ENCODE measurements at regions not wholly inside any gene's neighbourhood (a gene's known extent, or its start where the extent isn't known, plus 50 kb on each side); places are given as distances from the start of the nearest gene placed in this dataset.
"Not testable (repeated sequence)": the region's sequence is repeated elsewhere in the genome, so short reads cannot be mapped to it uniquely, and the experiment has no call there.

DNA sequence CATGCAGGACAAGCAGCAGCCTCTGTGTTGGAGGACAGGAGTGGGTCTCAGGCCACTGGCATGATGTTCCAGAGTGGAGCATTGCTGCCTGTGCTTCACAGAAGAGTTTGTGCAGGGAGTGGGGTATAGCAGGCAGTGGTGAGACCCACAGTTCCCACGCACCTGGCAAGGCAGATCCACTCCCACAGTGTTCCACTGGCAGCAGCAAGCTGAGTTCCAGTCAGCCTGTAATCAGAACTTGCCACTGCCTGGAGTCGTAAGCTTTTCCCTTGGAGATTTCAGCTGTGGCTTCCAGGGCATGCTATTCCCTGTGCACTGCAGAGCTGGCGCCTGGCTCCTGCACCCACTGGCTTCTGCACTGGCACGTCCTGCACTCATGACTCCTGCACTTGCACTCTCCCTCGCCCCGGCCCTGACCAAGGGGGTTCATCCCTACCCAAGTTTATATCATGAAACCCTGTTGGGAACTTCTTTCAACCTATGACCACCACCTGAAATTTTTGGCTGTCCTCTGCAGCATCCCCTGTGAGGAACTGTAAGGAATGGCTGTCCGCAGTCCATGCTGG lies 1144.3 kb downstream of the RAPGEF2 start:
- DNase-seq: no peak

DNA sequence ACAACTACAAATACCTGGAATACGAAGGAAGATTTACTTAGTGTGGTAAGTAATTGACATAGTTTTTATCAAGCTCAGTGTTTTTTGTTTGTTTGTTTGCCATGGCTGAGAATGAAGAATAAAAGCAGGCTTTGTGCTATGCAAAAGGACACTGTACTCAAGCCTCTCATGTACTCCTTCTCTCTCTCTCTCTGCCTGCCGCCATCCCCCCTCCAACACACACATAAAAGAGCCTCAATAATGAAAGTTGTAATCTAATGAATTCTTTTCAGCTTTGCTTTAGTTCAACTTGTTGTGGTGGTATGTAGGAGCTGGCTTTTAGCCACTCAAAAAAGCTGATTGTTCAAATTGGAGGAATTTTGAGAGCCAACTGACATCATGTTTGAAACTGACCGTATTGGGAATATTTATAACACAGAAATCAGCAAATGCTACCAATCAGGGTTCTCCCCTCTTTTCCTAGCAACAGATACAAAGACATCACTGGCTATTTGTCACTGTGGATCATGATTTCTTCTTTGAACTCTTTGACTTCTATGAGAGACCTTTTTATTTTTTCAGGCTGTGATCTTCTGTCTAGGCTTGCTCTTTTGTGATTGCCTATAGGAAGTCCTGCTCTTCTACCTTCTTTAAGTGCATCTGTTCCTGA lies 1148.8 kb downstream of the RAPGEF2 start:
- no peak for DNase-seq

DNA sequence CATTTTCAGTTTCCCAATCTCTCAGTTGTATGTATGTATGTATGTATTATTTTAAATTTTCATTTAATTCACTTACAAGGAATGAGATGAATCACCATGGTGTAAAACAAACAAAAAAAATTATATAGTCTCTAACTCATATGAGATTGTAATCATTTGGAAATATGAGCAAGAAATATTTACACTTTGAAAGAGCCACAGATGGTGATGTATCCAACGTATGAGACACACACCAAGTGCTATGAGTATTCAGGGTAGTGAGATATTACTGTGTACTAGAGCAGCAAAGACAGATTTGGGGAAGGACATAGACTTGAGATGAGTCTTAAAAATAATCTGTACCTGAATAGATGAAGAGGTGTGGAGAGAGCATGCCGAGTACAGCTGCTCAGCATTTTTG lies 1154.4 kb downstream of the RAPGEF2 start:
- no peak for DNase-seq

GRCh38 chr4:160265014-160265413 lies 1162.1 kb downstream of the RAPGEF2 start:
- no peak for DNase-seq

DNA sequence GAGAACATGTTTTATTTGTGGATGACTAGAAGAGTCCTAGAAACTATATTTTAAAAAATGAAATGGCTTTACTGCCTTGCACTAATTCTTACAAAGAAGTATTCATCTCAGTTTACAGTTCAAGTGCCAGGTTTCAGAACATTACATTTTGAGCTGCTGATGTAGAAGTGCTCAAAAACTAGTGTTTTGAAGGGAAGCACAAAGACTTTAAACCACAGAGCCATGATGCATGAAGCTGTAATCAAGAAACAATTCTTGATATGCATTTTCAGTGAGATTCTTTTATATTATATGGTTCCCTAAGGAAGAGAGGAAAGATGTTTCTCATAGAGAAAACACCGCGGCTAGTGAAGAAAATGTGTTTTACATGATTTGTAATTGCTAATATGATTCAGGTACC lies 1163.0 kb downstream of the RAPGEF2 start:
- no peak for DNase-seq

DNA sequence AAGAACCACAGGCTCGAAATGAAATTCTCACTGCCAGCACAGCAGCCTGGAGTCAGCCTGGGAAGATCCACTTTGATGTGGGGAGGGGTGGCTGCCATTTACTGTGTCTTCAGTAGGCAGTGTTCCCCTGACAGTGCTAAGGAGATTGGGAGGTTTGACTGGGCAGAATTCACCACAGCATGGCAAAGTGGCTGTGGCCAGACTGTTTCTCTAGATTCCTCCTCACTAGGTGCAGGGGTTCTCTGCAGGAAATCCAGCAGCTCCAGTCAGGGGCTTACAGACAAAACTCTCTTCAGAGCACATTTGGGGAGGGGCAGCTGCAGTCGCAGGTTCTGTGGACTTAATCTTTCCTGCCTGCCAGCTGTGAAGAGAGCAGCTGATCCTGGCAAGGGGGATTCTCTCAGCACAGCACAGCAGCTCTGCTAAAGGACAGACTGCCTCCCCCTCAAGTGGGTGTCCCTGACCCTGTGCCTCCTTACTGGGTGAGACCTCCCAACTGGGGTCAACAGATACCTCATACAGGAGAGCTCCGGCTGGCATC lies 1174.0 kb downstream of the RAPGEF2 start:
- no peak for DNase-seq

GRCh38 chr4:160283081-160283480 lies 1180.2 kb downstream of the RAPGEF2 start:
- no peak for DNase-seq

DNA sequence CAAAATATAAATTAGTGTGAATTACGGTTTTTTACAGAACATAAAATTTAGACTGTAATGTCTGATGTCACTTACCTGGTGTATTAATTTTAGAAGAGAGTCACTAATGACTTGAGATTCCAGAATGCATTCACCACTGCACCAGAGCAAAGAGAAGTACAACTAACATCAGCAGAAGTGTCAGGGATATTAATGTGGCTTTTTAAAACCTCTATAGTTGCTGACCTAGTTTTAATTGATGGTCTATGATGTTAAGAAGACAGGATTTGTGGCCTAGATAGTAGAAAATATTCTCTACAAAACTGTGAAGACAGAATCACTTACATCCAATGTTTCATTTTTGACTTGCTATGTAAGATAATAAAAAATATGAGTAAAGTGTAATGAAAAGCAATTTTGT lies 1181.6 kb downstream of the RAPGEF2 start:
- DNase-seq: no peak

- no peak for DNase-seq
Measured at GRCh38 chr4:160286051-160286450, 1183.2 kb downstream of the RAPGEF2 start.

GRCh38 chr4:160296476-160296875 lies 1193.6 kb downstream of the RAPGEF2 start:
- DNase-seq: no peak

- DNase-seq: peak; percentile 72
Measured at GRCh38 chr4:160299177-160299576, 1196.3 kb downstream of the RAPGEF2 start.

GRCh38 chr4:160299608-160300007 lies 1196.7 kb downstream of the RAPGEF2 start:
- DNase-seq: peak; percentile 74

- peak; percentile 57 for DNase-seq
Measured at GRCh38 chr4:160316036-160316435, 1213.2 kb downstream of the RAPGEF2 start.

DNA sequence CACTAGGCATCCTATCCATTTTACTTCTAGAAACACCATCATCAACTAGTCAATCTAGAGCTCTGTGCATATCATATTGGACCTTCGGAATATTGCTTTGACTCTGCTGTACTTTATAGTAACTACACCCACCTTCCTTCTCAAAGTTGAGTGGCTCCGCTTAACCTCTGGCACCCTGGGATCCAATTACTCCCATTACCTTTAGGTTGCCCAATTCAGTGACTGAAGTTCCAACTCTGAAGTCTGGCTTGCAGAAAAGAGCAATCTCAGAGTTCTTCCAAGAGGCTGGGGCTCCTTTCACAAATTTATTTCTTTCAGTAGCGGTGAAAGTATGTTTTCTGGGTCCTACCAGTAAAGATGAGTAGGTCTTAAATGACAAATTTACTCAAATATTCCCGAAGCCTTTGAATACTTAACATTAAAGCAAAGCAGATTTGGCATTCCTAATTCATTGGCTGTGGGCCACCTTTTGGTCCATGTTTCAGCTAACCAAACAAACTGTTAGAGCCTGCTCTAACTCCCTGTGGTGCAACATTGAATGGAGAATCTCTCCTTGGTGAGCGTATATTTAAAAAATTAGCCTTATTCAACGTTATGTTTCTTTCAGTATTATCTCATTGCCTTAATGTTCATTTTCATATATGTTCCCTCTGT lies 1215.8 kb downstream of the RAPGEF2 start:
- DNase-seq: peak; percentile 78

DNA sequence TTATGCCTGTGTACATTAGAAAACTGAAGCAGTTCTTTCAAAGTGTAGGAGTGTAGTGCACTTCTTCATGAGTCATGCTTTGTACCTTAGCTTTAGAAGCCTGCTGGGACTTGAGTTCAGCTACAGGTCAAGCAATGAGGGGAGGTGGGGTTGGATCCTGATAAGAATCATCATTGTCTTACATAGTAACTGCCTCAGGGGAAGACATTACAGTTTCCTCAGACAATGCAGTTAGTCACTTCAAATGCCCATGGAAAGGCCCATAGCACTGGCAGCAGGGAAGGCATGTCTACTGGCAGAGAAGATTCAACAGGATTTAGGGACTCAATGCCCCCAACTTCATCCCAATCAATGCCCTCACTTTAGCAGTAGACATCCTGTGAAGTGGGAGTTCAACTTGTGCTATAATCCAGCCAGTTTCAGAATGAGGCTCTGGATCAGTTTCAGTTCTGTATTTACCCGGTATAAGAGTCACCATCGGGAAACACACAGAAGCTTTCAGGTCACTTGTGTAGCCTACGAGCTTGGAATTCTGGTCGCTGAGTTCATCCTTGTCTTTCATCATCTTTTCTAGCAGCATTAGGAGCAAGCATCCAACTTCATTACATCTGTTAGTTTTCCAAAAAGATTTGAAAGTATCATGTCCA lies 1216.5 kb downstream of the RAPGEF2 start:
- peak; percentile 86 for DNase-seq

GRCh38 chr4:160319868-160320260 lies 1217.0 kb downstream of the RAPGEF2 start:
- peak; percentile 4 for DNase-seq

GRCh38 chr4:160326110-160326509 lies 1223.2 kb downstream of the RAPGEF2 start:
- DNase-seq: no peak

DNA sequence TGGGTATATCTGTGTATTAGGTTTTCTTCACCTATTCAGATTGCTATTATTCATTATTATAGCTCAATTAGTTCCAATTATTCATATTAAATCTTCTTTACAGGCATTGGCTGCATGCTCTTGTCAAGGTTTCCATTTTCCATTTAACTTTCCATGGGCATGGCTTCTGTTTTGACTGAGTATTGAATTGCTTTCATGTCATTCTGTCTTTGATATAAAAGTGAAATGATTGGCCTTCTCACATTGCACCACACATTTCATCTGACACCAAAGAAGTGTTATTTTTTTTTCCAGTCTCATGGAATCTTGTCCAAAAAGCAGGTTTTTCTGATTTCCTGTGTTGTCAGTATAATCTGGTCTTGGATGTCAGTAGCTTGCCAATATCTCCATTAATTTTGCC lies 1244.3 kb downstream of the RAPGEF2 start:
- no peak for DNase-seq

GRCh38 chr4:160350944-160351343 lies 1248.1 kb downstream of the RAPGEF2 start:
- no peak for DNase-seq

DNA sequence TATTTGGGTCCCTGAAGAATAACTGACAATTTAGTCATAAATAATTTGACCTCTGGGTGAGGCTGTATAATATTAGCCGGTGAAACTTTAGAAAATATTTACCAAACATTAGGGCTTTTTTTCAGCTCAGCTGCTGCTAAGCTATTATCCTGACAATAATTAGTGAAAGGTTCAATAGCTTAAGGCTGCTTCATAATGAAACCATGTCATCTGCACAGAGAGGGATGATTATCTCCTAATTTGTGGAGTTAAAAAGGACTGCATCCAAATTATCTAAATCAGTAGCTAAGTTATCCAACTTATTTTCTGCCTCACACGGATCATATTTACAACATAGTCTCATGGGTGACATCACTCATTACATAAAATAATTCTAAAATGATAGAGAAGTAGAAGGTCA lies 1249.8 kb downstream of the RAPGEF2 start:
- DNase-seq: peak; percentile 86

DNA sequence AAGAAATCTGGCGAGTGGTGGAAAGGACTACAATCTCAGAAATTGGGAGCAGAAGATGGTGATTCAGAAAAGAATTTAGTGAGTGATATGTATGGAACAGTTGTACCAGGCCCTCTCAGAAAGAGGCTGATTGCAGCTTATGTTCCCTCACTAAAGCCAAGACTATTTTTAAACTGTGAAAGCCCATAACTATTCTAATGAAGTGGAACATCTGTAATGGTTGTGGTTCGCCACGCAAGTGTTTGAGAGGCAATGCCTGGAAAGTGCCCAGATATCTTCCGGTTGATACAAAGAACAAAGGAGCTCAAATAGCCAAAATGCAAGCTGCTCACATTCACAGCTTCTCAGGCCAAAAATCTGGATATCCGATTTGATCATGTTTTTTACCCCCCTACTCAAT lies 1250.7 kb downstream of the RAPGEF2 start:
- DNase-seq: peak; percentile 6

DNA sequence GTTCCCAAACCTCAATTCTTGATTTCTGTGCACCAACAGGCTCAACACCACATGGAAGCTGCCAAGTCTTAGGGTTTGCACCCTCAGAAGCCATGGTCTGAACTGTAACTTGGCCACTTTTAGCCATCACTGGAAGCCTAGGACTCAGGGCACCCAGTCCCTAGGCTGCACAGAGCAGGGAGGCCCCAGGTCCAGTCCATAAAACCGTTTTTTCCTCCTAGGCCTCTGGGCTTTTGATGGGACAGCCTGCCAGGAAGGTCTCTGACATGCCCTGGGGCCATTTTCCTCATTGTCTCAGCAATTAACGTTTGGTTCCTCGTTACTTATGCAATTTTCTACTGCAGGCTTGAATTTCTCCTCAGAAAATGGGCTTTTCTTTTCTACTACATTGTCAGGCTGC lies 1259.6 kb downstream of the RAPGEF2 start:
- no peak for DNase-seq

- no peak for DNase-seq
Measured at GRCh38 chr4:160364217-160364616, 1261.3 kb downstream of the RAPGEF2 start.

DNA sequence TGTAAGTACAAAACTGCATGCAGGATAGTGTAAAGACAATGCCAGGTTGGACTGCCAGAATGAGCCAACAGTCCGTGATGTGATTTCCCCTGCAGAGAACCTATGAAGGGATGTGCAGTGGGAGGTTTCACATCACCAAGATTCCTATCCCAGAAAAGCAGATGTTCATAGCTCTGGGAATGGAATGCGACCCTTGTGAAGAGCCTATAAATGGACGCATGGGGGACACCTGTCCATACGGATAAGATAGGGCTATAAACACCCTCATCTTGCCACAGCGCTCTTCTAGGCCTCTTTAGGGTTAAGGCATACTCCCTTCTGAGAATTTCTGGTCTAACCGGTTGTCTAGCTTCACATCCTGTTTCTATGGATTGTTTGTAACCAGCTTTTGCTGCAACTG lies 1261.8 kb downstream of the RAPGEF2 start:
- not testable (repeated sequence) for DNase-seq
